OCI-LY1 (cell line): ENCODE measurements at regions not wholly inside any gene's neighbourhood (a gene's known extent, or its start where the extent isn't known, plus 50 kb on each side); places are given as distances from the start of the nearest gene placed in this dataset.

Source experiments
- CTCF ChIP-seq: fragments of 200-600 bp; sonication (generic), shearing (Covaris generic); IDR thresholded peaks from 2 replicates; pipeline ENCODE4 v1.5.1; 2017; ENCODE audit warnings: mild to moderate bottlenecking, antibody characterized with exemption, low read length, moderate library complexity, mixed read lengths
- EZH2 ChIP-seq: fragments of 200-600 bp; sonication (generic), shearing (Covaris generic); IDR thresholded peaks from 2 replicates; pipeline ENCODE4 v1.8.0; 2017; ENCODE audit warnings: borderline replicate concordance, mixed run types, mild to moderate bottlenecking, antibody characterized with exemption, low read length, moderate library complexity, mixed read lengths

GRCh38 chr2:12428324-12428723 lies 288.4 kb upstream of the TRIB2 start:
- no peak for TF ChIP-seq EZH2
- no peak for TF ChIP-seq CTCF
